Medulla oblongata (tissue), 1 donor: ENCODE measurements at regions not wholly inside any gene's neighbourhood (a gene's known extent, or its start where the extent isn't known, plus 50 kb on each side); places are given as distances from the start of the nearest gene placed in this dataset.

Source experiments
- DNase-seq: peaks from one replicate; pipeline ENCODE4 v3.0.0-alpha.2; 2015; ENCODE audit errors: extremely low spot score

DNA sequence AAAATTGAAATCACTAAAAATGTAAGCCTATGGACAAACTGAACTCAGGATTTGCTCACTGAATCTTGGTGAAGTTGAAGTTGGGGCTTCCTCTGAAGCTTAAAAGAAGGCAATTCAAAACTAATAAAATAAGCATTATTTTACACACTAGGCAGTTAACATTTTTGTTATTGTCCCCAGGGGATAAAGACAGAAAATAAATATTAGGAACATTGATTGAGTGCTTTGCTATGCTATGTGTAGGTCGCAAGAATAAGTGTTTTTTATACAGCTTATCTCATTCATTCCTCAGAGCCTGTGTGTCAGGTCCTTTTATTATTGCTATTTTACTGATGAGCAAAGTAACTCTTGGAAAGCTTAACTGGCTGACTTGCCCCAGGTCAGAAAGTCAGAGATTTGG, 82.2 kb downstream of the ZNF608 start:
- DNase-seq, result no peak

DNA sequence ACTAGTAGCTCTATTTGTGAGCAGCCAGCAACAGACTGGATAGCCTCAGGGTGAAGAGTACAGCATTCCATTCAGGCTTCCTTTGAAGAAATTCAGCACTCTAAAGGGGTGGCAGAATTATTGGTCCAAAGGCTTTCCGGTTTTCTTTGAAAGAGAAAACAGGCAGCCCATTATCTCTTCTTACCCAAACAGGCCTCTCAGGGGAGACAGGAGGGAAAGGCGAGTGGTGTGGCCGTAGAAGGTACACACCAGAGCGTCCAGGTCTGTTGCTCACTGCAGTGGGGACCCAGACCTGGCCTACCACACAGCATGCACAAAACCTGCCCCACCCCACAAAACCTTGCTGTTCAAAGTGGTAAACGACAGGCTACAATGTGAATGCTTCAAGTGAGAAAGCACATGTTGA, 83.3 kb downstream of the ZNF608 start:
- no peak for DNase-seq

GRCh38 chr5:124662181-124662781, 84.2 kb downstream of the ZNF608 start:
- DNase-seq, result no peak

DNA sequence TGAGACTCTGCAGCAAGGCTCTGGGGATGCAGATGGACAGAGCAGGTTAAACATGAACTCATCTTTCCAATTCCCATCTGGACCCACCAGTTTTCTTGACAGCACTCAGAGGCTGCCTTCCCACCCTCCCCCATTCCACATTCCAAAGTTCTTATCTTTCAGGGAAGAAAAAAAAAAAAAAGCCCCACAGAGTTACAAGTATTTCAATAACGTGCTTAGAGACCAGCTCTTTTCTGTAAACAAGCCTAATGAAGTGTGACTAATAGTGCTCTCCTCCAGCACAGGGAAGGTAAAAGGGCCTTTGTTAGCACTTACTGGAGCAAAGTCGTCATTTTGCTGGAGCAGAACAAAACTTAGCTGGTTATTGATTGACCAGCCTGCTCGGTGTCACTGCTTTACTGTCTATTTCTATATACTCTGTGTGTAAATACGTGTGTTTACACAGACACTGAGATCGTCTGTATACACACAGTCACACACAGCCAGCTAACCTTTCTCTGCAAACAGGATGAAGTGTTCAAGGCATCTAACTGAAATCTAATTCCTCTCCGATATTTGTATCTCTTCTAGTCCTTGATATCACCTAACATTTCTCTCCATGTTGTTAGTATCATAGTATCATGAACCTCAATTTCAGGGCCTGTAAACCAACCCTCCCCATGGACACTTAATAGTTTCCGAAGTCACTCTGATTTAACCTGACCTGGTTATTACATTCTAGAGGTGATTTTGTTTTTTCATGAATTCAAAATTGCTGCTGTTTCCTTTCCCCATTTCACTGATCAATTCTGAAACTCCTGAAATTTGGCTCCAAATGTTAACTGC, 84.9 kb downstream of the ZNF608 start:
- no peak for DNase-seq

- DNase-seq, result no peak
Measured at GRCh38 chr5:124660229-124661093, 86.0 kb downstream of the ZNF608 start.

DNA sequence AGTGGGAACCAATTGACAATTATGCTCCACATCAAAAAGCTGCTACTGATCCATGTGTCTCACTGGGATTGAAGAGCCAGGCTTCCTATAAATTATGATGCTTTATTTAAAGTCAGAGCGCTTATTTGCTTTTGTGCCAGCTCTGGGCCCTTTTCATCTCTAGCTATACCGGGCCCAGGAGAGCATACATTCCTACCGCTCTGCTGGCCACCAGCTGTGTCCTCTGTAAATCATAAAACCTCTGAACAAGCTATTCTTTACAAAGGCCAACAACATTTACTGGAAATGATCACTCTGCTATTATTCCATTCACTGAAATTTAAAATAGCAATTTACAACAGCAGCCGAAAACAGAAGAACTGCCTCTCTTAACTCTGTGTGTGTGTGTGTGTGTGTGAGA, 86.6 kb downstream of the ZNF608 start:
- no peak for DNase-seq

- no peak for DNase-seq
Measured at GRCh38 chr5:124658867-124659557, 87.4 kb downstream of the ZNF608 start.

- no peak for DNase-seq
Measured at GRCh38 chr5:124655921-124656511, 90.4 kb downstream of the ZNF608 start.

DNA sequence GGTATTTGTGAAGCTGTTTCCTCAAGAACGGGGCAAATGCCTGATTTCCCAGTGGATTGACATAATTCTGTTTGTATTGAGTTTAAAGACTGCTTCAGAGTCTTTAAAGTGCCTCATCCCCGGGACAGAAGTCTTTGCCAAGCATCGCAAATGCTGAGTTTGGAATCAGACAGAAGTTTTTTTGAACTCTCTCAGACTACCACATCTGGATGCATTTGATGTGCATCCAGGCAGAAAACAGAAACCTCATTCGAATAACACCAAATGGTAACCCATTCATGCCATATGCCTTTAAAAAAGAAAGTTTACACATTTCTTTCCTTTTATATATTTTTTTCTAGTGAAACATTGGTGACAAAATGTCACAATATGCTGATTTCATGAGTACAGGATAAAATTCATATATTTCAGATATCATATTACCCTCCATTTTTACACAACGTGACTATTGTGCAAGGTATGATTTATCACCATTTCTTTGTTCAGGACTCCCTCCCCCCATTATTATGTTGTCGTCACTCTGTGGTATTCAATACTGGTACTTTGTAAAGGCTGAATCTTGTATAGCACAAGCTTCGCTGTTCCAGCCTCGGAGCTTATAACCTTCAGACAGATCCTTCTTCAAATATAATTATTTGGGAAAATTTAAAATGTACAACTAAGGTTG, 91.1 kb downstream of the ZNF608 start:
- DNase-seq, result no peak

GRCh38 chr5:124654418-124654817, 92.0 kb downstream of the ZNF608 start:
- no peak for DNase-seq

DNA sequence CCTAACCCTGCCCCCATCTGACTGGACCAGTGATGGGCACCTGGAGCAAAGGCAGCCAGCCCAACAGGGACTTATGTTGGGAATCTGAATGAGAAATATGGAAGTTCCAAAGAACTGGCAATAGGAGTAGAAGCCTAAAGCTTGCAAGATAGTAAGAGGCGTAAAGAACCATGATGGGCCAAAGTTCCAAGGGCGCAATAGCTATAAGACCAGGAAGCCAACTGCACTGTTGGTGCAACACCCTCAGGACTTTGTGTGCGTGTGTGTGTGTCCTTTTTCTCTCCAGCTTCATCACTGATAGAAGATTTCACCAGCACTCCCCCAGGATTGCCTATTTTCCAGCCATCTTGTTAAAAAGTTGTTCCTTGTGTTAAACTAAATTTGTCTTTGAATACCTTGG, 92.8 kb downstream of the ZNF608 start:
- DNase-seq, result no peak

GRCh38 chr5:124652892-124653441, 93.5 kb downstream of the ZNF608 start:
- DNase-seq, result no peak

GRCh38 chr5:124652514-124652819, 94.0 kb downstream of the ZNF608 start:
- no peak for DNase-seq

- DNase-seq, result peak; percentile 90
Measured at GRCh38 chr5:124651663-124652513, 94.6 kb downstream of the ZNF608 start.

DNA sequence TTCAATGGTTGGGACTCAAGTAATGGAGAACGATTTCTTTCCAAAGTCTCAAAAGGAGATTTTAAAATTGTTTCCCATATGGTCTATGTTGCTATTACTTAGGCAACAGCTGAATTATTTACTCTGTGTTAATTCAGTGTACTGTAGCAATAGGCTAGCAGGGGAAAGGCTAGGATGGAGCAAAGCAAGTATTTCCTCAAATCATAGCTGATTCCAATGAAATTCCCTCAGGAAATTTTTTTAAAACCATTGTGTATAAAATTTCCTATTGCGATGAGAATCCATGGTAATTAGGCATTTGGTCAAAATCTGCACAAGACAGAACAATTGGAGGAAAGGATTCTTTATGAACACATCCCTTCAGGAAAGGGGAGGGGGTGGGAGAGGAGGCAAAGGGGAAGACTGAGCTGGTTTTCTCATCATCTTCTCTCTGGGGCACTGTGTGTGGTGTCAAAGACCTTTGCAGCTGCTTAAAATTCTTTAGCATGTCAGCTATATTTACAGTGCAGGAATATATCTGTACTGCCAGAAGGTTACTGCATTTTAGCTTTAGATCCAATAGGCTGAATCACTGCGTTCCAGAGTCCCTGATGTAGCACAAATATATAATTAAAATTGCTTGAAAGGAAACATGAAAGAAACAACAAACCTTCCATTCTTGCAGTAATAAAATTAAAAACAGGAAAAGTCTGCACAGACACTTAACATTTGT, 95.3 kb downstream of the ZNF608 start:
- DNase-seq, result no peak

DNA sequence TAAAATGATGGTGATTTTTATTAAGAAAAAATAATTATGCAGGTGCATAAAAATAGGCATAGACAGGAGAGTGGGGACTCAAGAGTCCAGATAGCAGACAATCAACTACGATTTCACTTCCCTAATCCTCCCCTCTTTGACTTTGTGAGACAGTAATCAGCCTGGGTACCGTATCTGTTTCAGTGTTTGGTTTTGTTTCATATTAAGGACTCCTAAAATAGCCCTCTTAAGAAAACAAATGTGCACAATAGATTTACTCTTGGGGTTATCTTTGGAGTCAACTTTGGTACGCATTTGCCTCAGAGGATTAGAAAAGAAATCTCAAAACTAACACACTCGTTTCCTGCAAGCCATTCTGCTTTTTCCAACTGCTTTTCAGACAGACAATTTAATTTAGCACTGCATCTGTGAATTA, 96.3 kb downstream of the ZNF608 start:
- DNase-seq, result no peak

DNA sequence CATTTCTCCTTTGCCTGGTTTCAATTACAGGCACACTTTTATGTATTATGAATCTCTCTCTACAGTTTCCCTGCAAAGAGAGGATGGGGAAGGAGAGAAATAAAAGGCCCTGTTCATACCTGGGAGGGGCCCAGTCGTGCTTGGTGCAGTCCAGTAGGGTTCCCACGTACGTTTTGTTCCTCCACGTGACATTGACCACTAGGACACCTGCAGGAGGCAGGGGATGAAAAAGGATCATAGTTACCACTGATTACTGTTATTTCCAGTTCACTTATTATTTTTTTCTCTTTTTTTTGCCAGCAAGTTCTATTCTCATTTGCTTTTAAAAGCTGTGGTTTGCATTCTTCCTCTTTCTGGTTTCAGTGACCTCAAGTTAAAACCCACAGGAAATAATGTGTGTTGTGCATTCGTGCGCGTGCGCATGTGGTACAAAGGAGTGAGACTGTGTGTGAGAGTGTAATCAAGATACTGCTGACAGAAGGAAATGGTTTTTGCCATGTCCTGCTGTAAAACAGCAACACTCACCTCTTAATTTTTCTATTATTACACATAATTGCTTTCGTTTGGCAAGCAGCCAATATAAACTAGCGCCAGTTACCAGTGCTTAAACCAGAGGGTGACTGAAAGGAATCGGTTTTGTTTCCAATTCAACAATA, 96.8 kb downstream of the ZNF608 start:
- DNase-seq, result peak; percentile 93

- no peak for DNase-seq
Measured at GRCh38 chr5:124648902-124649467, 97.5 kb downstream of the ZNF608 start.
